ENCODE measurements at regions not wholly inside any gene's neighbourhood (a gene's known extent, or its start where the extent isn't known, plus 50 kb on each side); places are given as distances from the start of the nearest gene placed in this dataset.

GRCh38 chr6:145336119-145336518, 399.2 kb downstream of the EPM2A start:
- TF ChIP-seq CEBPB (IDR thresholded peaks at IDR 0.05) (no peak), TAF1 (IDR thresholded peaks at IDR 0.05; ENCODE audit: low read depth) (no peak)
